Renal pelvis (tissue), 1 donor: ENCODE measurements at regions not wholly inside any gene's neighbourhood (a gene's known extent, or its start where the extent isn't known, plus 50 kb on each side); places are given as distances from the start of the nearest gene placed in this dataset.

ENCODE experiments used
- DNase-seq: peaks from one replicate; pipeline ENCODE4 v3.0.0-alpha.2; 2013

GRCh38 chr2:133811409-133812125 is 243.3 kb upstream of the NCKAP5 start:
- no peak for DNase-seq

DNA sequence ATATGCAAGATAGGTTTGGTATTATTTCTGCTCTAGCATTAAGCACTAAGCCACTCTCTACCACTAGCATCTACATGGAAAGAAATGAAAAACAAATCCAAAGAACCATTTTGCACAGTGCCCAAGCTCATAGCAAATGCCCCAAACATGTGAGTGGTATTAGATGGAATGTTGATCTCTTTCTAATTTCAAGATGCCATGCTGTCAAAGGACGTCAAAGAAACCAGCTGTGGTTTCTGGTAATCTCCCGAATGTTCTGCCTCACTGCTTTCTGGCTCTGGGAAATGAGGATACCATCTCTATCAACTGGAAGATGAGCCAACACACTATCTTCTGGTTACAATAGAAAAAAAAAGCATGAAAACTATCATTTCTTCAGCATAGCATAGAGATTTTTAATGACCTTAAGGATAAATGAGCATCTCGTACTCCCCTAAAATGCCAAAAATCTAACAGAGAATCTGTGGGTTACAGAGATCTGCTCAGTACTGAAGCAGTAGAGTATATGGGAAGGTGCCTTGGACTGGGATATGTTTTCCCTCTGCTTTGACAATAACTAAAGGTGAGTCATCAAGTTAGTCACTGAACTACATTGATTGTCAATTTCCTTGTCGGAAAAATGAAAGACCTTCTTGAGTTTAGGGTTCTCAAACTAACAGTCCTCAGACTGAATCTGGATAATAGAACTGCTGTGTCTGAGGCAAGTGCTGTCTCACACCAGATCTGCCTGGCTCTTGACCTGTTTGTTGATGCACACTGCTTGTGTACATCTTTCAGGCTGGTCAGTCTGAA is 244.8 kb upstream of the NCKAP5 start:
- DNase-seq = no peak

GRCh38 chr2:133814890-133815289 is 246.6 kb upstream of the NCKAP5 start:
- no peak for DNase-seq

- no peak for DNase-seq
Observed at GRCh38 chr2:133816037-133816436, 247.8 kb upstream of the NCKAP5 start.

GRCh38 chr2:133817680-133818566 is 249.7 kb upstream of the NCKAP5 start:
- peak; percentile 22 for DNase-seq

DNA sequence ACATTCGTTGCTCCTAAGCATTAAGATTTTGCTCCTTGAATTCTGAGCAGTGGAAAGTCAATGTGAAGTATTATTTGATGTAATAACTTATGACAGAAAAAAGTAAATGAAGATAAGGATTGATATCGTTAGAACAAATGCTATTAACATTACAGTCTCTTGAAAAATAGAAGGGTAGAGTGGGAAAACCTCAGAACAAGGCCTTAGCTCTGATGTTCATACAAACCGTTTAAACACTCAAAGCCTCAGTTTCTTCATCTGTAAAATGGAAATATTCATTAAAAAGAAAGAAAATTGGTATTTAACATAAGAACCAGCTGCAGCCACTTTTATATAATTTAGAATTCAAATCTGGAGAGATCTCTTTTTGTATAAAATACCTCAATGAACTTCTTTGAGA is 250.4 kb upstream of the NCKAP5 start:
- DNase-seq = no peak

- DNase-seq = no peak
Observed at GRCh38 chr2:133819906-133820305, 251.6 kb upstream of the NCKAP5 start.

DNA sequence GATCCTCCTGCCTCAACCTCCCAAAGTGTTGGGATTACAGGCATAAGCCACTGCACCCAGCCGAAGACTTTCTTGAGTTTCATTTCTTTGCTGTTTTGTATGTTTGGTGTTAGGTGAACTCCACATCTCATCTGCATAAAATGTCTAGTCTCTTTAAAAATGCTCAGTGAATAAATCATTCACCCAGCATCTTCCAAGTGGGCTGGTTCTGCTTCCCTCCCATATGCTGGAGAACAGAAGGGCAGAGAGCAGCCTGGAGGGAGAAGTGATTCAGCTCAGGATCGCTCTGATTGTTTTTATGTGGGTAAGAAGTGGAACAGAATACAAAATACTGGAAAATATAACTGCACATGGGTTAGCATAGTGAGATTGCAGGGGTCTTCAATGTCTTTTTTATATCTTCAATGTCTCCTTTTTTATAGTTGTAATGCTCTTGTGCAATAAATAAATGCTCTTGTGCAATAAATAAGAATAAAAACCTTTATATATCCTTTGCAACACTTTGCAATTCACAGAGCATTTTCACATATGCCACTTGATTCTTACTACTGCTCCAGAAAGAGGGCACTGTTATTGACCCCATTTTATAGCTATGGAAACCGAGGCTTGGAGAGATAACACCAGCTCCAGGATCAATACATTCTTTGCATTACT is 253.0 kb upstream of the NCKAP5 start:
- no peak for DNase-seq

DNA sequence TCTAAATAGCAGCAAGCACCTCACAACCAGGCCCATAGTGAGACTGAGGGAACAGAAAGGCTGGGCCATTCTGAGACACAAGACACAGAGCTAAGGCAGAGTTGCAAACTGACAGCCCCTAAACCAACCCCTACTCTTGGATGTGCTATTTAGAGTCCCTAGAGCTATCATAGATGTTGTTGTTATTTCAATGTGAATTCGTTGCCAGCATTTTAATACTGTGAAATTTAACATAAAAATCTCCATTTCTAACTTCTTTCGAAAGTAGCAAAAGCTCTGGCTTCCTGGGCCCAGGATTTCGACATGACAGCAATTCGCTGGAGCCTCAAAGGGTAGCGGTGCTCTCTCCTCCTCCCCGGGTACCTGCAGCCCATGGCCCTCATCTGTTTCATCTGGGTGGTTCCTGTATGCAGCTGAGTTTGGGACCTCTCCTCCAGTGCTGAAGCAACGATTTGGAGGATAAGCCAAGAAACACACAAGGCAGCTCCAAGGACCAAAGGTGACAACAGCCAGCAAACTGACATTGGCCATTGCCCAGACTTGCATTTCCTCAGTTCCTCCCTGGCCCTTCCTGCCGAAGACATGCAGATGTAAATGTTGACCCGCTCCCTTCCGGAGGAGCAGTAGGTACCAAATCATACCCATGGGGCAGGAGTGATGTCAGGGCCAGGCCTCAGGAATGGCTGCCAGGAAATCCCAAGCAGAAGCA is 254.4 kb upstream of the NCKAP5 start:
- no peak for DNase-seq

- DNase-seq = no peak
Observed at GRCh38 chr2:133823226-133823550, 254.9 kb upstream of the NCKAP5 start.

GRCh38 chr2:133824869-133825268 is 256.6 kb upstream of the NCKAP5 start:
- DNase-seq = no peak

- DNase-seq = no peak
Observed at GRCh38 chr2:133825778-133826177, 257.5 kb upstream of the NCKAP5 start.

GRCh38 chr2:133828913-133829312 is 260.6 kb upstream of the NCKAP5 start:
- DNase-seq = no peak

GRCh38 chr2:133829450-133830020 is 261.3 kb upstream of the NCKAP5 start:
- DNase-seq = no peak

GRCh38 chr2:133833746-133834145 is 265.5 kb upstream of the NCKAP5 start:
- DNase-seq = no peak

DNA sequence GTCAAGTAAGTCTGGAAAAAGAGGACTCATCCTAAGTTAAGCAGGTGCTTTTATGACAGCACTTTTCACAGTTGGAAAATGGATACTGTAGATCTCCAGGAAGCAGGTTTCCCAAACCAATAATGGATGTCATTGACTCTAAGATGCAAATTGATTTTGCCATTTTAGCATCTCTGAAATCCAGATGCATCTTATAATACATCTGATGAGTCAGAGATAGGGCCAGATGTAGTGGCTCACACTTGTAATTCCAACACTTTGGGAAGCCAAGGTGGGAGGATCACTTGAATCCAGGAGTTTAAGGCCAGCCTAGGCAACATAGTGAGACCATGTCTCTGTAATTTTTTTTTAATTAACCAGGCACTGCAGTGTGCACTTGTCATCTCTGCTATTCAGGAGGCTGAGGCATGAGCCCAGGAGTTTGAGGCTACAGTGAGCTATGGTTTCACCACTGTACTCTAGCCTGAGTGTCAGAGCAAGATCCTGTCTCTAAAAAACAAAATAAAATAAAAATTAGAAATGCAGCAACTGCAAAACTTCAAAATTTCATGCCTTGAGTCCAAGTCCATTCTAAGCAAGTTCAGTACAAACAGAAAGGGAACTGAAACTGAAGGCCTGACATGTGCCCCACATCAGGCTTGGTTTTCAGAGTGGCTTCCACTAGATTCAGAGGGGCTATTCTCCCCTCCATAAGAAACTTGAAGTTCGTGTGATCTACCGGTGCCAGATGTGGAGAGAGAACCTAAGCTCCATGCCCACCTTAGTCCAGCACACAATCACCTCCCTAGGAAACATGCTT is 267.8 kb upstream of the NCKAP5 start:
- no peak for DNase-seq

GRCh38 chr2:133836691-133837345 is 268.6 kb upstream of the NCKAP5 start:
- DNase-seq = no peak

GRCh38 chr2:133837441-133838094 is 269.3 kb upstream of the NCKAP5 start:
- no peak for DNase-seq
